Thymus (tissue), 11 donors: ENCODE measurements at regions not wholly inside any gene's neighbourhood (a gene's known extent, or its start where the extent isn't known, plus 50 kb on each side); places are given as distances from the start of the nearest gene placed in this dataset.

Source experiments
- DNase-seq, 9 donors: peaks; one replicate each; pipeline ENCODE4 v3.0.0-alpha.2; 2013; ENCODE audit warnings: low spot score in 9 of 9, low read depth in 6 of 9, missing footprints in 1 of 9
- H3K27ac ChIP-seq, 2 donors: one replicate each; pipeline ENCODE4 v1.5.1; 2013; ENCODE audit warnings: control low read depth in 1 of 2, low read depth in 1 of 2, low read length in 1 of 2, mild to moderate bottlenecking in 1 of 2, moderate library complexity in 1 of 2
- H3K27me3 ChIP-seq, 2 donors: one replicate each; pipeline ENCODE4 v1.5.1; 2013; ENCODE audit warnings: low read length in 1 of 2; ENCODE audit not compliant: control insufficient read depth in 2 of 2, insufficient read depth in 1 of 2
- H3K36me3 ChIP-seq, 2 donors: one replicate each; pipeline ENCODE4 v1.5.1; 2013; ENCODE audit warnings: low read length in 1 of 2, mild to moderate bottlenecking in 1 of 2, moderate library complexity in 1 of 2; ENCODE audit not compliant: control insufficient read depth in 2 of 2, insufficient read depth in 2 of 2
- H3K4me1 ChIP-seq, 2 donors: one replicate each; pipeline ENCODE4 v1.5.1; 2013; ENCODE audit warnings: low read length in 2 of 2; ENCODE audit not compliant: control insufficient read depth in 2 of 2, insufficient read depth in 2 of 2
- H3K4me3 ChIP-seq, 2 donors: one replicate each; pipeline ENCODE4 v1.5.1; 2013; ENCODE audit warnings: low read length in 2 of 2, control low read depth in 1 of 2, mild to moderate bottlenecking in 1 of 2
- H3K9me3 ChIP-seq, 2 donors: one replicate each; pipeline ENCODE4 v1.5.1; 2013; ENCODE audit warnings: low read length in 1 of 2, mild to moderate bottlenecking in 1 of 2; ENCODE audit not compliant: control insufficient read depth in 2 of 2, insufficient read depth in 1 of 2
- WGBS: extraction: QIAGEN DNeasy Blood & Tissue Kit; methylation state at CpG from one replicate; pipeline ENCODE4 v1.1.7; 2013; 5-methylcytosine and 5-hydroxymethylcytosine counted together
- donor health status: healthy.

DNA sequence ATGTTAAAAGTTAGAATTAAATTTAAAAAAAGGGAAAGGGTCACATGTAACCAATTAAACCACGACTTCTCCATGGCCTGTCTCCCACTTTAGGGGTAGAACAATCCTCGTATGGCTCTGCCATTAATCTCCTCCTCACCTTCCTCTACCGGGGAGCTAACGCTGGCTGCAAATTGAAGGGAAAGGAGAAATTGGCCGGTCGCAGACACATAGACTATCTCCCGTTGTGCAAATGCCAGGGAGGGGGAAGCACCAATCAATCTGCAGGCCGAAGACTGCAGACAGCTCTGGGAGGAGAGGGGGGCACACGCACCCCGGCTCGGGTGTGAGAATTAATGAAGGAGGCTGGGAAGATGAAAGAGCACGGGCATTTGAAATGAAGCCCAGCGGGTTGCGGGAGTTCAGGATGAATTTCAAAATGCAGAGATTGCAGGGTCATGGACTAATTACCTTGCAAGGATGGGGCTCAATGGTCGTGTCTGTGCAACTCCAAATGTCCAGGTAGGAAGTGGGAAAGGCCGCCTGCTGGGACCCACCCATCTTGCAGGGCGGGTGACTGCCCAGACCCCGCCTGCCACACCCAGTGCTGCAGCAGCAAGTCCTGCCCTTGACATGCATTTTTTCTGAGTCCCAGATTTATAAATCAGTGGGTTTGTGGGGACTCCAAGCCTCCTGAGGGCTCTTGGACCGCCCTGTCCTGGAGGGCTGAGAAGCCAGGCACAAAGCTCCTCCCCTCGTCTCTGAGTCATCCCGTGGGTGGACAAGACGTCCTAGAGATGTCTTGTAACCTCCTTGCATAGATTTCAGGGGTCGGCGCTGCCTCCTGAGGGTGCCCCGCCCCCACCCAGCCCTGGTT is 534.2 kb downstream of the TBC1D22A start:
- Histone ChIP-seq H3K9me3 (no peaks in the 10 kb centered on the region), H3K36me3 (no peaks in the 10 kb centered on the region), H3K27ac (no peak overlapping the region), H3K4me3 (no peak overlapping the region), H3K27me3 (no peaks in the 10 kb centered on the region), H3K4me1 (no peaks in the 10 kb centered on the region)
- 81% methylated on average over 25 of the region's 25 CpGs for WGBS
- DNase-seq, result no peak

- H3K4me1 ChIP-seq, result no peaks in the 10 kb centered on the region
- no peak overlapping the region for H3K4me3 ChIP-seq
- no peak for DNase-seq
- WGBS, result 90% methylated on average over 10 of the region's 10 CpGs
- no peaks in the 10 kb centered on the region for H3K27me3 ChIP-seq
- H3K36me3 ChIP-seq, result no peaks in the 10 kb centered on the region
- H3K9me3 ChIP-seq, result no peaks in the 10 kb centered on the region
- H3K27ac ChIP-seq, result no peak overlapping the region
These were observed 533.5 kb downstream of the TBC1D22A start for GRCh38 chr22:47295982-47296381.

GRCh38 chr22:47295226-47295901 is 532.9 kb downstream of the TBC1D22A start:
- H3K27me3 ChIP-seq, result no peaks in the 10 kb centered on the region
- DNase-seq, result no peak
- H3K27ac ChIP-seq, result no peak overlapping the region
- H3K36me3 ChIP-seq, result no peaks in the 10 kb centered on the region
- 82% methylated on average over 21 of the region's 21 CpGs for WGBS
- no peaks in the 10 kb centered on the region for H3K9me3 ChIP-seq
- H3K4me3 ChIP-seq, result no peak overlapping the region
- no peaks in the 10 kb centered on the region for H3K4me1 ChIP-seq

GRCh38 chr22:47294576-47294975 is 532.1 kb downstream of the TBC1D22A start:
- no peak overlapping the region for H3K4me3 ChIP-seq
- H3K27me3 ChIP-seq, result no peaks in the 10 kb centered on the region
- H3K36me3 ChIP-seq, result no peaks in the 10 kb centered on the region
- DNase-seq, result no peak
- no peak overlapping the region for H3K27ac ChIP-seq
- H3K9me3 ChIP-seq, result no peaks in the 10 kb centered on the region
- H3K4me1 ChIP-seq, result no peaks in the 10 kb centered on the region
- WGBS, result 92% methylated on average over 5 of the region's 5 CpGs

DNA sequence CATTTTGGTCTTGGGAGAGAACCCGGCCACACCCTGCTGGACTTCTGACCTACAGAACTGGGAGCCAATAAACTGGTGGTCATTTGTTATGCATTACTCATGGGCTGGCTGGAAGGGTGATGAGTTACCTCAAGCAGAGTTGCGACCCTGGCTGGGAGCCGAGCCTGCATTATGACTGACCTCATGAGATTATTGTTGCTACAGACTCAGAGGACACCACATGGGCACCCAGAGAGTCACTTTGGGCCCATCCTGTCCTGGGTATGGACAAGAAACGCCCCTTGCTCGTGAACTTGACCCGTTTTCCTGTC is 531.7 kb downstream of the TBC1D22A start:
- no peaks in the 10 kb centered on the region for H3K27me3 ChIP-seq
- WGBS, result 84% methylated on average over 6 of the region's 6 CpGs
- no peaks in the 10 kb centered on the region for H3K36me3 ChIP-seq
- H3K4me1 ChIP-seq, result no peaks in the 10 kb centered on the region
- H3K27ac ChIP-seq, result no peak overlapping the region
- H3K4me3 ChIP-seq, result no peak overlapping the region
- H3K9me3 ChIP-seq, result no peaks in the 10 kb centered on the region
- DNase-seq, result no peak

DNA sequence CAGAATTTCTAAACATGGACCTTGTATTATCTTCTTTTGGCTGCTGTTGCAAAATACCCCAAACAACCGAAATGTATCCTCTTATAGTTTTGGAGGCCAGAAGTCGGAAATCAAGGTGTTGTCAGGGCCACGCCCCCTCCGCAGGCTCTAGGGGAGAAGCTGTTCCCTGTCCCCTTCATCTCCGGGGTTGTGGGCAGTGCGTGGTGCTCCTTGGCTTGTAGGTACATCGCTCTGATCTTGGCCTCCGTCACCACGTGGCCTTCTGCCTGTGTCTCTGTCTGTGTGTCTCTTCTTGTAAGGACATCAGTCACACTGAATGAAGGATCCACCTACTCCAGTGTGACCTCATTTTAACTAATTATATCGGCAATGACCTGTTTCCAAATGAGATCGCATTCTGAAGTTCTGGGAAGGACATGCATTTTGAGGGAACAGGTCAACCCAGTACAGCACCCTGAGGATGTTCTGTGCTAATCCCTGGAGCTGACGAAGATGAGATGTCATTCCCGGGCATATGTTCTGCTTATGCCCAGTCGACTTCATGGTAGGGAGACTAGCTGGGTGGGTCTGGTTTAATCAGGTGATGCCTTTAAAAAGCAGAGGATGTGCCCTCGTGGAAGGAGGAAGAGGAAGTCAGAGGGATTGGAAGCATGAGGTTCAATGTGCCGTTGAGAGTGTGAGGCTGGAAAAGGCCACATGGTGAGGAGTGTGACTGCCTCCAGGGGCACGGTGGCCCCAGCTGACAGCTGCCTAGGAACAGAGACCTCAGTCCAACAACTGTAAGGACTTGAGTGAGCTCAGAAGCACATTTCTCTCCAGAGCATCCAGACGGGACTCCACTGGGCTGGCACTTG is 531.1 kb downstream of the TBC1D22A start:
- DNase-seq, result no peak
- Histone ChIP-seq H3K4me1 (no peaks in the 10 kb centered on the region), H3K36me3 (no peaks in the 10 kb centered on the region), H3K27ac (no peak overlapping the region), H3K9me3 (no peaks in the 10 kb centered on the region), H3K27me3 (no peaks in the 10 kb centered on the region), H3K4me3 (no peak overlapping the region)
- 85% methylated on average over 18 of the region's 18 CpGs for WGBS

DNA sequence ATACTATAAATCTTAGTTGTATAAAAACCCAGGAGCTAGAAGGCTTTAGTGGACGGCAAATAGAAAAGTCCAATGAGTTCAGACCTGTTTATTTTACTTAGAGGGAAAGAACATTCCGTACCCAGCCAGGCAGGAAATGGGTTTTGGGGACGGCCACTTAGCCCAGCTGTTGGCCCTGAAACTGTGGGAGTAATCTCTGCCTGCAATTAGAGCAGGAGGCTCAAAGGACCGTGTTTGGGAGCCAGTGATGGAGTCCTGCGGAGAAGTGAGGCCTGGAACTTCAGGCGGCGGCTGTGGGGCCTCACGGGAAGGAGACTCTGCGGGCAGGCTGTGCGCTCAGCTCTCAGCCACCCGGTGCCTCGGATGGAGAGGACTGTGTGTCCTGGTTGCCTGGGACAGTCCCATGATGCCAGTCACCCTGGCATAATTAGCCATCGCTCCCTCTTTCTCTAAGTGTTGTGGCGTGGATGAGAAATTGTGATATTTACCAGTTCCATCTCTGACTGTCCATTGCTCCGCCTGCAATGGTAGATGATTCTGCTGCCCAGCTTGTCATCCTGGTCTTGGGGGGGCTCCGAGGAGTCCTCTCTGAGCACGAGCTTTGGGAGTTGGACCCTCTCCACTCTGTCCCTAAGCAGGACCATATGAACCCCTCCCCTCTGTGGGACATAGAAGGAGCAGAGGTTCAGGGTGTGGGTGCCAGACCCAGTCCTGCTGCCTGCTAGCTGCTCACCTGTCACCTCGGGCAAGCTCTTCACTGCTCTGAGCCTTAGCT is 530.3 kb downstream of the TBC1D22A start:
- Histone ChIP-seq H3K4me1 (no peaks in the 10 kb centered on the region), H3K4me3 (no peak overlapping the region), H3K27me3 (no peaks in the 10 kb centered on the region), H3K36me3 (no peaks in the 10 kb centered on the region), H3K27ac (no peak overlapping the region), H3K9me3 (no peaks in the 10 kb centered on the region)
- DNase-seq, result no peak
- WGBS, result 75% methylated on average over 18 of the region's 18 CpGs

- Histone ChIP-seq H3K36me3 (no peaks in the 10 kb centered on the region), H3K4me1 (no peaks in the 10 kb centered on the region), H3K27me3 (no peaks in the 10 kb centered on the region), H3K27ac (no peak overlapping the region), H3K9me3 (no peaks in the 10 kb centered on the region), H3K4me3 (no peak overlapping the region)
- WGBS, result 85% methylated on average over 18 of the region's 18 CpGs
- DNase-seq, result no peak
These were observed 529.4 kb downstream of the TBC1D22A start for GRCh38 chr22:47291565-47292495.
